A673 (cell line): ENCODE measurements at regions not wholly inside any gene's neighbourhood (a gene's known extent, or its start where the extent isn't known, plus 50 kb on each side); places are given as distances from the start of the nearest gene placed in this dataset.

ENCODE experiments used
- EZH2 ChIP-seq: fragments of 200-600 bp; sonication (generic); IDR thresholded peaks from 2 replicates; pipeline ENCODE4 v1.6.1; 2017; ENCODE audit warnings: borderline replicate concordance, low read depth, mild to moderate bottlenecking, mixed read lengths, antibody characterized with exemption, low read length; ENCODE audit not compliant: poor library complexity, severe bottlenecking
- TF ChIP-seq, protein P1 (sequence below): fragments of 300-800, 200-600 bp; sonication (generic); conservative IDR thresholded peaks from 2 replicates; pipeline ENCODE4 v1.5.1; 2017; ENCODE audit warnings: low read depth, mild to moderate bottlenecking, antibody characterized with exemption, low read length, moderate library complexity, mixed read lengths

DNA sequence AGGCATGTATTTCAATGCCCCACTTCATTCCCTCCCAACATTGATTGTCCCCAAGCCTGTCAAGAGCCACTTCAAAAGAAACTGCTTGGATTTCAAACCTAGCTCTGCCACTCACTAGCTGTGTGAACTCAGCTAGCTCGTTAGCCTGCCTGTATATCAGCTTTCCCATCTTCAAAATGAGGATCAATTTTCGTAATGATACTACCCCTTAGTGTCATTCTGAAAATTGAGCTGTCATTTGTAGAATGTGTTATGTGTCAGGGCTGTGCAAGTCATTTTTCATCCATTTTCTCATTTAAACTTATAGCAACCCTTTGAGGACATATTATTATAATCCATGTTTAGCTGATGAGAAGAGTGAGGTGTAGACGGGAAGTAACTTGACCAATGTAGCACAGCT lies 88.6 kb downstream of the TRIM42 start:
- TF ChIP-seq, protein P1, sequence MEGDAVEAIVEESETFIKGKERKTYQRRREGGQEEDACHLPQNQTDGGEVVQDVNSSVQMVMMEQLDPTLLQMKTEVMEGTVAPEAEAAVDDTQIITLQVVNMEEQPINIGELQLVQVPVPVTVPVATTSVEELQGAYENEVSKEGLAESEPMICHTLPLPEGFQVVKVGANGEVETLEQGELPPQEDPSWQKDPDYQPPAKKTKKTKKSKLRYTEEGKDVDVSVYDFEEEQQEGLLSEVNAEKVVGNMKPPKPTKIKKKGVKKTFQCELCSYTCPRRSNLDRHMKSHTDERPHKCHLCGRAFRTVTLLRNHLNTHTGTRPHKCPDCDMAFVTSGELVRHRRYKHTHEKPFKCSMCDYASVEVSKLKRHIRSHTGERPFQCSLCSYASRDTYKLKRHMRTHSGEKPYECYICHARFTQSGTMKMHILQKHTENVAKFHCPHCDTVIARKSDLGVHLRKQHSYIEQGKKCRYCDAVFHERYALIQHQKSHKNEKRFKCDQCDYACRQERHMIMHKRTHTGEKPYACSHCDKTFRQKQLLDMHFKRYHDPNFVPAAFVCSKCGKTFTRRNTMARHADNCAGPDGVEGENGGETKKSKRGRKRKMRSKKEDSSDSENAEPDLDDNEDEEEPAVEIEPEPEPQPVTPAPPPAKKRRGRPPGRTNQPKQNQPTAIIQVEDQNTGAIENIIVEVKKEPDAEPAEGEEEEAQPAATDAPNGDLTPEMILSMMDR, result no peak
- no peak for TF ChIP-seq EZH2
